WERI-Rb-1 (cell line): ENCODE measurements at regions not wholly inside any gene's neighbourhood (a gene's known extent, or its start where the extent isn't known, plus 50 kb on each side); places are given as distances from the start of the nearest gene placed in this dataset.

Experiments
- DNase-seq: peaks from one replicate; pipeline ENCODE4 v3.0.0-alpha.2; 2020
- H3K27ac ChIP-seq: fragments of 250-450 bp; sonication (Bioruptor Pico); 2 replicates; pipeline ENCODE4 v1.5.1; 2020; ENCODE audit warnings: mild to moderate bottlenecking, moderate library complexity
- H3K27me3 ChIP-seq: fragments of 250-450 bp; sonication (Bioruptor Pico); 2 replicates; pipeline ENCODE4 v1.5.1; 2021; ENCODE audit warnings: mild to moderate bottlenecking, low read depth, moderate library complexity; ENCODE audit not compliant: insufficient read depth, severe bottlenecking
- H3K36me3 ChIP-seq: fragments of 250-450 bp; sonication (Bioruptor Pico); 2 replicates; pipeline ENCODE4 v1.5.1; 2020; ENCODE audit warnings: mild to moderate bottlenecking, moderate library complexity
- H3K4me3 ChIP-seq: 2 replicates; pipeline ENCODE4 v1.5.1; 2011; ENCODE audit warnings: low read depth, mild to moderate bottlenecking, control low read depth, low read length
- H3K9me3 ChIP-seq: fragments of 250-450 bp; sonication (Bioruptor Pico); 2 replicates; pipeline ENCODE4 v1.5.1; 2021; ENCODE audit warnings: mild to moderate bottlenecking, moderate library complexity; ENCODE audit not compliant: severe bottlenecking
- CTCF ChIP-seq: IDR thresholded peaks from 2 replicates; pipeline ENCODE4 v1.5.1; 2011; ENCODE audit warnings: low read depth, mild to moderate bottlenecking, control low read depth, inconsistent platforms, low read length

DNA sequence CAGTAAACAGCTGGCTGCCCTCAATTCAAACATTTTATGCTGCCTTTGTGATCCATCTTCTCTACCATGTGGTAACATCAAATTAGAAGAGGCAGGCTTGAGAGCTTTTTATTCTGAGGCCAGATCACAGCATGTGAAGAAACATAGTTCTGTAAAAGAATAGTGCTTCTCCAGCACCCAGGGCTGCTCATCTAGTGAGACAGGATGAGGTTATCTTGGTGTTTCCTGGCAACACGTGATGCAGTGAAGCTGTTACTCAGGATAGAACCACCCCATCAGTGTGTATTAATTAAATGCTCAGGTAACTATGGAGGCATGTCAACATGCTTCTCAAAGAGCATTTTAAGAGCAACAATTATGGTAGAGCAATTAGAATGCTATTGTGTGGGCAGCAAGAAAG is 400.5 kb upstream of the ACO1 start:
- peaks cover 5% of the 10 kb centered on the region for H3K9me3 ChIP-seq
- TF ChIP-seq CTCF: no peak
- H3K4me3 ChIP-seq: no peak overlapping the region
- H3K27ac ChIP-seq: no peak overlapping the region
- DNase-seq: no peak
- H3K27me3 ChIP-seq: no peaks in the 10 kb centered on the region
- H3K36me3 ChIP-seq: no peaks in the 10 kb centered on the region

DNA sequence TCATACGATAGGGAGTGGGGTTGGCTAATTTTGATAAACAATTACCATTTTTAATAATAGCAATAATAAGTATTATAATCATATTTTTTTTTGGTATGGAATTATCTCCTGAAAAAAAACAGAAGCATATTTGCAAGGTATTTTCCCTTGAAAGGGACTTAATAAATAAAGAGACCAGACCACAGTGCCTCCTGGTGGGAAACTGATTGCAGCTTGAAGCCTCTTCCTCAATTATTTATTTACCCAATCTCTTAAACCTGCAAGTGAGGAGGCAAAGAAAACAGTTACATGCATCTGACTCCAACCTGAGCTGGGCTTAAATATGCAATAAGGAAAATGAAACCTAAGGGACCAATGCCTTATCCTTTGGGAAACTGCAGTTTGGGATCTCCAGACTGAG is 388.1 kb upstream of the ACO1 start:
- no peak for DNase-seq
- Histone ChIP-seq H3K9me3 (no peaks in the 10 kb centered on the region), H3K4me3 (no peak overlapping the region), H3K27ac (no peak overlapping the region), H3K36me3 (no peaks in the 10 kb centered on the region), H3K27me3 (no peaks in the 10 kb centered on the region)
- no peak for TF ChIP-seq CTCF

GRCh38 chr9:32004431-32005076 is 379.9 kb upstream of the ACO1 start:
- no peak for TF ChIP-seq CTCF
- H3K27ac ChIP-seq: no peak overlapping the region
- no peak overlapping the region for H3K4me3 ChIP-seq
- no peak for DNase-seq
- no peaks in the 10 kb centered on the region for H3K9me3 ChIP-seq
- H3K36me3 ChIP-seq: no peaks in the 10 kb centered on the region
- no peaks in the 10 kb centered on the region for H3K27me3 ChIP-seq

DNA sequence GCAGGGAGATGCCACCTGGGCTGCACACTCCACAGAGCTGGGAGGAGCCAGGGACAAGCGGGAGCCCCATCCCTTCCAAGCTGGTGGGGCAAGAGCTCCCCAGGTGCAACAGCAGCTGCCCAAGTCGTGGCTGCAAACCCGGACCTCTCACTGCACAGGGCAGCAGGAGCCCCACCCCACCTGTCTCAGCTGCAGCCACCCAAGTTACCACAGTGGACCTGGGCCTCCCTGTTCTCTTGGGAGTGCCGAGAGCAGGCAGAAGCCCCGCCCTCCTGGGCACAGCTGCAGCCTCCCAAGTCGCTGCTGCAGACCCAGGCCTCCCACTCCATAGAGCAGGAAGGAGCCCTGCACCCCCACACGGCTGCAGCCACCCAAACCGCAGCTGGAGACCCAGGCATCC is 374.1 kb upstream of the ACO1 start:
- Histone ChIP-seq H3K27ac (no peak overlapping the region), H3K36me3 (no peaks in the 10 kb centered on the region), H3K9me3 (no peaks in the 10 kb centered on the region), H3K27me3 (no peaks in the 10 kb centered on the region), H3K4me3 (no peak overlapping the region)
- DNase-seq: no peak
- no peak for TF ChIP-seq CTCF

DNA sequence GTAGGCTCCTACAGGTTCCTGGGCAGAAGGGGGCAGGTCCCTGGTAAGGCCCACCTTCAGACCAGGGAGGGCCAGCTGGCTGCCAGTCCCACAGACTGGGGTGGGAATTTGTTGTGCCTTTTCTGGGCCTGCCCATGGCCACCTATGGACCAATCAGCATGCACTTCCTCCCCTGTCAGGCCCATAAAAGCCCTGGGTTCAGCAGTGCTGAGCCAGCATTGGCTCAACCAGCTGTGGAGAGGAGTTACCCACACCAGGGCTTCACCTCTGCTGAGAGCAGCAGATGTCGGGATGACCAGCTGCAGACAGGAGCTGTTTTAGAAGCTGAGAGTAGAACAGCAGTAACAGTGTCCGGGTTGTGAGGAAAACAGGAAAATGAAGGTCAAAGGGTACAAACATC is 373.4 kb upstream of the ACO1 start:
- no peak for TF ChIP-seq CTCF
- no peak for DNase-seq

GRCh38 chr9:32015795-32016194 is 368.6 kb upstream of the ACO1 start:
- Histone ChIP-seq H3K36me3 (no peaks in the 10 kb centered on the region), H3K27ac (no peak overlapping the region), H3K9me3 (no peaks in the 10 kb centered on the region), H3K27me3 (no peaks in the 10 kb centered on the region), H3K4me3 (no peak overlapping the region)
- TF ChIP-seq CTCF: no peak
- no peak for DNase-seq

More for the DNA sequence above, 373.4 kb upstream of the ACO1 start:
- H3K27ac ChIP-seq: no peak overlapping the region
- no peaks in the 10 kb centered on the region for H3K9me3 ChIP-seq
- H3K27me3 ChIP-seq: no peaks in the 10 kb centered on the region
- no peaks in the 10 kb centered on the region for H3K36me3 ChIP-seq
- H3K4me3 ChIP-seq: no peak overlapping the region
